Stimulated activated CD4-positive, alpha-beta T cell treated with anti-CD3 and anti-CD28 coated beads, Interleukin-12 subunit alpha, Interleukin-12 subunit beta, amount 100 ng/mL, for 48 hours (primary cell): ENCODE measurements at regions not wholly inside any gene's neighbourhood (a gene's known extent, or its start where the extent isn't known, plus 50 kb on each side); places are given as distances from the start of the nearest gene placed in this dataset.

Experiments
- DNase-seq, 3 donors: peaks; one replicate each; pipeline ENCODE4 v3.0.0-alpha.2; 2020; ENCODE audit warnings: low read depth in 2 of 3, low spot score in 1 of 3

- DNase-seq = no peak
Measured at GRCh38 chr2:212626371-212626918, 87.8 kb upstream of the ERBB4 start.

- DNase-seq = no peak
Measured at GRCh38 chr2:212619954-212620353, 81.4 kb upstream of the ERBB4 start.

- no peak for DNase-seq
Measured at GRCh38 chr2:212618636-212619035, 80.0 kb upstream of the ERBB4 start.

- DNase-seq = no peak
Measured at GRCh38 chr2:212610872-212611425, 72.3 kb upstream of the ERBB4 start.

GRCh38 chr2:212609479-212609878, 70.9 kb upstream of the ERBB4 start:
- DNase-seq = no peak

- DNase-seq = no peak
Measured at GRCh38 chr2:212607080-212607479, 68.5 kb upstream of the ERBB4 start.

- DNase-seq = no peak
Measured at GRCh38 chr2:212606232-212606631, 67.6 kb upstream of the ERBB4 start.

GRCh38 chr2:212596688-212597087, 58.1 kb upstream of the ERBB4 start:
- DNase-seq = no peak

GRCh38 chr2:212596276-212596675, 57.7 kb upstream of the ERBB4 start:
- no peak for DNase-seq

- DNase-seq = no peak
Measured at GRCh38 chr2:212595036-212595654, 56.5 kb upstream of the ERBB4 start.

- no peak for DNase-seq
Measured at GRCh38 chr2:212592695-212593094, 54.1 kb upstream of the ERBB4 start.
